ENCODE measurements at regions not wholly inside any gene's neighbourhood (a gene's known extent, or its start where the extent isn't known, plus 50 kb on each side); places are given as distances from the start of the nearest gene placed in this dataset.
A peak's percentile ranks its signal among the peaks of the same experiment; 100 is the strongest.
"Not testable (repeated sequence)": the region's sequence is repeated elsewhere in the genome, so short reads cannot be mapped to it uniquely, and the experiment has no call there.

GRCh38 chr1:182251561-182251960 lies 140.0 kb downstream of the GLUL start:
- H3K27ac ChIP-seq: no peak overlapping the region
- TF ChIP-seq CTCF (IDR thresholded peaks at IDR 0.05): no peak
- TF ChIP-seq ZFX (IDR thresholded peaks at IDR 0.05; ENCODE audit: borderline replicate concordance): no peak

GRCh38 chr1:182249201-182249676 lies 142.4 kb downstream of the GLUL start:
- peak overlapping the region; percentile 76 for H3K27ac ChIP-seq
- TF ChIP-seq ZFX (IDR thresholded peaks at IDR 0.05; ENCODE audit: borderline replicate concordance) (no peak), CTCF (IDR thresholded peaks at IDR 0.05) (no peak)

- peak overlapping the region; percentile 76 for H3K27ac ChIP-seq
- TF ChIP-seq ZFX (IDR thresholded peaks at IDR 0.05; ENCODE audit: borderline replicate concordance): no peak
Measured at GRCh38 chr1:182248721-182249120, 142.9 kb downstream of the GLUL start.

DNA sequence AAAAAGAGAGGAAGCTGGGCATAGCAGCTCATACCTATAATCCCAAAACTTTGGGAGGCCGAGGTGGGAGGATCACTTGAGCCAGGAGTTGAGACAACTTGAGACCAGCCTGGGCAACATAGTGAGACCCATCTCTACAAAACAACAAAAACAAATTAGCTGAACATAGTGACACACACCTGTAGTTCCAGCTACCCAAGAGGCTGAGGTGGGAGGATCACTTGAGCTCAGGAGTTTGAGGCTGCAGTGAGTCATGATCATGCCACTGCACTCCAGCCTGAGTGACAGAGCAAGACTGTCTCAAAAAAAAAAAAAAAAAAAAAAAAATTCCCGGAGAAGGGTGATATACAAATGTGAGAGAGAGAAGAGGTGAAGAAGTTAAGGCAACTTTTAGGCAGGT lies 143.8 kb downstream of the GLUL start:
- not testable (repeated sequence) for H3K27ac ChIP-seq

GRCh38 chr1:182246783-182247182 lies 144.8 kb downstream of the GLUL start:
- TF ChIP-seq CTCF (IDR thresholded peaks at IDR 0.05): no peak
- no peak for TF ChIP-seq ZFX (IDR thresholded peaks at IDR 0.05; ENCODE audit: borderline replicate concordance)
- H3K27ac ChIP-seq: no peak overlapping the region

- no peak overlapping the region for H3K27ac ChIP-seq
- TF ChIP-seq ZFX (IDR thresholded peaks at IDR 0.05; ENCODE audit: borderline replicate concordance): no peak
Measured at GRCh38 chr1:182245040-182245439, 146.6 kb downstream of the GLUL start.

- H3K27ac ChIP-seq: no peak overlapping the region
Measured at GRCh38 chr1:182244451-182244850, 147.1 kb downstream of the GLUL start.

GRCh38 chr1:182242641-182243040 lies 148.9 kb downstream of the GLUL start:
- no peak for TF ChIP-seq ZFX (IDR thresholded peaks at IDR 0.05; ENCODE audit: borderline replicate concordance)
- TF ChIP-seq CTCF (IDR thresholded peaks at IDR 0.05): no peak
- H3K27ac ChIP-seq: no peak overlapping the region

More at GRCh38 chr1:182244451-182244850, 147.1 kb downstream of the GLUL start:
- no peak for TF ChIP-seq CTCF (IDR thresholded peaks at IDR 0.05)
- TF ChIP-seq ZFX (IDR thresholded peaks at IDR 0.05; ENCODE audit: borderline replicate concordance): no peak

GRCh38 chr1:182240085-182240484 lies 151.5 kb downstream of the GLUL start:
- no peak for TF ChIP-seq CTCF (IDR thresholded peaks at IDR 0.05)
- TF ChIP-seq ZFX (IDR thresholded peaks at IDR 0.05; ENCODE audit: borderline replicate concordance): no peak
- H3K27ac ChIP-seq: no peak overlapping the region
